ENCODE measurements at regions not wholly inside any gene's neighbourhood (a gene's known extent, or its start where the extent isn't known, plus 50 kb on each side); places are given as distances from the start of the nearest gene placed in this dataset.
"Not testable (repeated sequence)": the region's sequence is repeated elsewhere in the genome, so short reads cannot be mapped to it uniquely, and the experiment has no call there.

DNA sequence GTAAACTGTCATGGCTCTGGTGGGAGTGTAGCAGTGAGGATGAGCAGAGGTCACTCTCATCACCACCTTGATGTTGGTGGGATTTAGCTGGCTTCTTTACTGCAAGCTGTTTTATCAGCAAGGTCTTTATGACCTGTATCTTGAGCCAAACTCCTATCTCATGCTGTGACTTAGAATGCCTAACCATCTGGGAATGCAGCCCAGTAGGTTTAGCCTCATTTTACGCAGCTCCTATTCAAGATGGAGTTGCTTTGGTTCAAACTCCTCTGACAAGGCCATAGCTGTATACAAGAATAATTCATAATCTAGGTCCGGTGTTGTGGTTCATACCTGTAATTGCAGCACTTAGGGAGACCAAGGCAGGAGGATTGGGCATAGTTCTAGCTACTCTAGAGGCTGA, 85.1 kb downstream of the ARRDC3 start:
- TF ChIP-seq, protein P1, sequence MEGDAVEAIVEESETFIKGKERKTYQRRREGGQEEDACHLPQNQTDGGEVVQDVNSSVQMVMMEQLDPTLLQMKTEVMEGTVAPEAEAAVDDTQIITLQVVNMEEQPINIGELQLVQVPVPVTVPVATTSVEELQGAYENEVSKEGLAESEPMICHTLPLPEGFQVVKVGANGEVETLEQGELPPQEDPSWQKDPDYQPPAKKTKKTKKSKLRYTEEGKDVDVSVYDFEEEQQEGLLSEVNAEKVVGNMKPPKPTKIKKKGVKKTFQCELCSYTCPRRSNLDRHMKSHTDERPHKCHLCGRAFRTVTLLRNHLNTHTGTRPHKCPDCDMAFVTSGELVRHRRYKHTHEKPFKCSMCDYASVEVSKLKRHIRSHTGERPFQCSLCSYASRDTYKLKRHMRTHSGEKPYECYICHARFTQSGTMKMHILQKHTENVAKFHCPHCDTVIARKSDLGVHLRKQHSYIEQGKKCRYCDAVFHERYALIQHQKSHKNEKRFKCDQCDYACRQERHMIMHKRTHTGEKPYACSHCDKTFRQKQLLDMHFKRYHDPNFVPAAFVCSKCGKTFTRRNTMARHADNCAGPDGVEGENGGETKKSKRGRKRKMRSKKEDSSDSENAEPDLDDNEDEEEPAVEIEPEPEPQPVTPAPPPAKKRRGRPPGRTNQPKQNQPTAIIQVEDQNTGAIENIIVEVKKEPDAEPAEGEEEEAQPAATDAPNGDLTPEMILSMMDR (IDR thresholded peaks at IDR 0.05; ENCODE audit: control extremely low read depth, extremely low read depth, low read depth, missing control alignments) = no peak
- CTCF ChIA-PET = interaction anchor here (0.7 to 1.2 kb wide), 3 partner anchors 43 to 122 kb away, joined by 3 read pairs; no protein-coding TSS in a partner anchor
- POLR2A ChIA-PET = interaction anchor here (0.6 kb wide), 1 partner anchor 94 kb away, joined by 4 read pairs; no protein-coding TSS in a partner anchor

DNA sequence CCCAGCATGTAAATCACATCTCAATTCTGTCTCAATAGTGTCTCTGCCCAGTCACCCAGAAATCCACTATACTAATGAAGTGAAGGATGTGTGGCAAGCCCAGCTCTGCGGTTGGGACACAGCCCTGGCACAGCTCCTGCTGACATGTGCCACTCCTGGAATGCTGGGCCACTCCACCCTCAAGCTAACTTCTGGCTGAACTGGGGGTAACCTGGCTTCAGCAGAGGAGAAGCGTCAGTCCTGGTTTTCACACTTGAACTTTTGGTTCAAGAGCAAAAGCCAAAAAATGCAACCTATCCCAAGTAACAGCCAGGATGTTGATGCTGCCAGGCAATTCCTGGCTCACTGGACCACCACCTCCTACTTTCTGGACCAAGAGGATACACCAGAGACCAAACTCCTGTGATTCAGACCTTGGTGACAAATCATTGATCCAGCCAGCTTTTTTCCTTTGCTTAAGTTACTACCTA, 86.4 kb downstream of the ARRDC3 start:
- TF ChIP-seq, protein P1 (IDR thresholded peaks at IDR 0.05; ENCODE audit: control extremely low read depth, extremely low read depth, low read depth, missing control alignments) = no peak
- ChIA-PET POLR2A (no interaction called here), CTCF (interaction anchor here (1.0 to 1.6 kb wide), 2 partner anchors 11 to 22 kb away, joined by 3 to 4 read pairs; no protein-coding TSS in a partner anchor)
- no peak for DNase-seq (ENCODE audit: extremely low spot score)

More for the DNA sequence above, 85.1 kb downstream of the ARRDC3 start:
- no peak for DNase-seq (ENCODE audit: extremely low spot score)

DNA sequence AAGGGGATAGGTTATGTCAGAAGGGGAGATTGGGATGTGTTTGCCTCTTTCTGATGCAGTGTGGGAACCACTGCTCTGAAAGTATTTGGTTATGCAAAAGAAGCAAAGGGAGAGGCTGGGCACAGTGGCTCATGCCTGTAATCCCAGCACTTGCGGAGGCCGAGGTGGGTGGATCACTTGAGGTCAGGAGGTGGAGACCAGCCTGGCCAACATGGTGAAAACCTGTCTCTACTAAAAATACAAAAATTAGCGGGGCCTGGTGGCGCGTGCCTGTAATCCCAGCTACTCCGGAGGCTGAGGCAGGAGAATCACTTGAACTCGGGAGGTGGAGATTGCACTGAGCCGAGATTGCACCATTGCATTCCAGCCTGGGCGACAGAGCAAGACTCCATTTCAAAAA, 87.0 kb downstream of the ARRDC3 start:
- CTCF ChIA-PET = interaction anchor here (0.6 to 1.6 kb wide), 3 partner anchors 10 to 43 kb away, joined by 3 to 4 read pairs (median 3); no protein-coding TSS in a partner anchor
- DNase-seq (ENCODE audit: extremely low spot score); POLR2A ChIA-PET: not testable (repeated sequence)

DNA sequence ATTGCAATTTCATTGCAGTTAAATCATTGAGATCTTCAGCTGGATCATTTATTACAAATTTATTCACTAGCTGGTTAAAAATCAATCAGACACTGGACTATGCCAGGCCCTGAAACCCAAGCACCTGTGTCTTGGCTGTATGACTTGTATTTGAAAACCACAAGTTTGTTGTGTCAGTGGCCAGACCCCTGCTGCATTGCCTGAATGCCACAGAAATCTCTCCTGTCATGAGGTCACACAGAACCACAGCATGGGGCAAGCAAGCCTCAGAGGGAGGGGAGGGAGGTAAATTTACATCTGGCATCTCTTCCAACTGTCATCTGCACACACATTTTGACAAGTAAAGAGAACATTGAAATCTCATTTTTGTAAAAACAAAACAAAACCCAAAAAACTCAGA, 90.0 kb downstream of the ARRDC3 start:
- ChIA-PET CTCF (interaction anchor here (4.4 kb wide), 1 partner anchor 12 kb away, joined by 18 read pairs; no protein-coding TSS in a partner anchor), POLR2A (no interaction called here)
- TF ChIP-seq, protein P1 (IDR thresholded peaks at IDR 0.05; ENCODE audit: control extremely low read depth, extremely low read depth, low read depth, missing control alignments) = no peak
- no peak for DNase-seq (ENCODE audit: extremely low spot score)

DNA sequence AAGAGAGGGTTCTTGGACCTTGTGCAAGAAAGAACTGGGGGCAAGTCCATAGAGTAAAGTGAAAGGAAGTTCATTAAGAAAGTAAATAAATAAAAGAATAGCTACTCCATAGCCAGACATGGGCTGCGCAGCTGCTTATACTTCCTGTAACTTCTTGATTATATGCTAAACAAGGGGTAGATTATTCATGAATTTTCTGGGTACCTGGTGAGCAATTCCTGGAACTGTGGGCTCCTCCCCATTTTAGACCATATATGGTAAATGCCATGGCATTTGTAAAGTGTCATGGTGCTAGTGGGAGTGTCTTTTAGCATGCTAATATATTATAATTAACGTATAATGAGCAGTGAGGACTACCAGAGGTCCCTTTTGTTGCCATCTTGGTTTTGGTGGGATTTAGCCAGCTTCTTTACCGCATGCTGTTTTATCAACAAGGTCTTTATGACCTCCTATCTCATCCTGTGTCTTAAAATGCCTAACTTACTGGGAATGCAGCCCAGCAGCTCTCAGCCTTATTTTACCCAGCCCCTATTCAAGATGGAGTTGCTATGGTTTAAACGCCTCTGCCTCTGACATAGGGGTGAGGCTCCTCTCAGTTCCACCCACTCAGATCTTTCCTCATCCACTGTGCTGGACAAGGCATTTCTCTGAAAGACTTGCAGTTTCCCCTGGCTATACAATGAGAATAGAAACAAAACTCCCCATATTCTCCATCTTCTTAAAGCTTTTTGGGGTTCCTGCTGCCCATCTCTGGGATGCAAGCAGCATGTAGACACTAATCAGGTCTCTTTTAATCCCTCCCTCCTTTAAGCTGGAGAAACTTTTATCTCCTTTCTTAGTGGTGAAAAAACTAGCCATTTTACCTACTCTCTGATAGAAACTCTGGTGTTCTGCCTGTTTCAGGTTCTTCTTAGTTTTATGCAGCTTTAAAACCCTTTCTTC, 91.2 kb downstream of the ARRDC3 start:
- TF ChIP-seq, protein P1 (IDR thresholded peaks at IDR 0.05; ENCODE audit: control extremely low read depth, extremely low read depth, low read depth, missing control alignments) = no peak
- CTCF ChIA-PET = interaction anchor here (1.1 to 4.4 kb wide), 5 partner anchors 9 to 128 kb away, joined by 3 to 18 read pairs (median 4); no protein-coding TSS in a partner anchor
- DNase-seq (ENCODE audit: extremely low spot score) = no peak
- POLR2A ChIA-PET = no interaction called here

DNA sequence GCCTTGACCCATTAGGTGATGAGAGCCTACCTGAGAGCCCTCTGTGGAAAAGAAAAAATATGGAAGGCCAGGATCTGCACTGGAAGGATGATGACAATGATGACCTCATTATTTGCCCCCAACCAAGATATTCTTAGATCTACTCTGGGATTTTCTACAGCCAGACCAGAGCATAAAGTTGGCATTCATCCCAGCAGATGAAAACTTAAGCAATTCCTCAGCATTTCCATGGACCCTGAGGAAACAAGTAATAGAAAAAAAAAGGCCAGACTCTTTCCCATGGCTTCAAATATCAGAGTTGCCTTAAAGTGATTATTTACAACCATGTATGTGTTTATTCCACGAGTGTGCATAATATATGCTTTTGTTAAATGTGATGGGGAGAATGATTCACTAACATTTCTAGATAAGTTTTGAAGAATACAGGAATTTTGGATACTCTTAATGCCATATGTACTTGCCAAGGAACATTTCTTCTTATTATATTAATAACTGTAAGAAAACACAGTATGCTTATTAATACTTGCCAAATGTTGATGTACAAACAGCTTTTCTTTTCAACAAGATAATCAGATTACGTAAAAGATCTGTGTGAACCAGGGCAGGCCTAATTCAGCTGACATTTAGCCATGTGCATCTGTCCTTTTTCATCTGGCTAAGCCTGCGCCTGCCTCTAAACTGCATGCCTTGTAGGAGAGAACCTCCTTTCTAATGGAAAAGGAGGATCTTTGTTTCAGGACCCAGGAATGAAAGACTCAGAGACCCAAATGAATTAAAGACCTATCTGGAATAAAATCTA, 94.8 kb downstream of the ARRDC3 start:
- CTCF ChIA-PET = no interaction called here
- TF ChIP-seq, protein P1 (IDR thresholded peaks at IDR 0.05; ENCODE audit: control extremely low read depth, extremely low read depth, low read depth, missing control alignments) = no peak
- POLR2A ChIA-PET = no interaction called here
- DNase-seq (ENCODE audit: extremely low spot score) = no peak

DNA sequence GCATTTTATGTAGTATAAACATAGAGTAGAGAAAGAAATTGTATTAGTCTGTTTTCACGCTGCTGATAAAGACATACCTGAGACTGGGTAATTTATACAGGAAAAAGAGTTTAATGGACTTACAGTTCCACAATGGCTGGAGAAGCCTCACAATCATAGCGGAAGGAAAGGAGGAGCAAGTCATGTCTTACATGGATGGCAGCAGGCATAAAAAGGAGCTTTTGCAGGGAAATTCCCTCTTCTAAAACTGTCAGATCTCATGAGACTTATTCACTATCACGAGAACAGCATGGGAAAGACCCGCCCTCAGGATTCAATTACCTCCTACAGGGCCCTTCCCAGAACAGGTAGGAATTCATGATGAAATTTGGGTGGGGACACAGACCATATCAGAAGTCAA, 98.1 kb downstream of the ARRDC3 start:
- DNase-seq (ENCODE audit: extremely low spot score); POLR2A ChIA-PET: not testable (repeated sequence)
- CTCF ChIA-PET = interaction anchor here (1.1 kb wide), 2 partner anchors 10 to 21 kb away, joined by 3 read pairs; no protein-coding TSS in a partner anchor

All from GM10248 (cell line).